Mucosa of rectum (tissue), 2 donors: ENCODE measurements at regions not wholly inside any gene's neighbourhood (a gene's known extent, or its start where the extent isn't known, plus 50 kb on each side); places are given as distances from the start of the nearest gene placed in this dataset.

Experiments used
- H3K27ac ChIP-seq, 2 donors: one replicate each; pipeline ENCODE4 v1.7.0; 2013; ENCODE audit warnings: inconsistent platforms in 2 of 2, low read depth in 2 of 2, low read length in 2 of 2
- H3K27me3 ChIP-seq, 2 donors: one replicate each; pipeline ENCODE4 v1.7.0; 2013; ENCODE audit warnings: low read length in 2 of 2; ENCODE audit not compliant: control insufficient read depth in 2 of 2, insufficient read depth in 2 of 2
- H3K36me3 ChIP-seq, 2 donors: one replicate each; pipeline ENCODE4 v1.7.0; 2013; ENCODE audit warnings: low read length in 2 of 2; ENCODE audit not compliant: control insufficient read depth in 2 of 2, insufficient read depth in 2 of 2
- H3K4me1 ChIP-seq, 2 donors: one replicate each; pipeline ENCODE4 v1.7.0; 2013; ENCODE audit warnings: low read length in 2 of 2, mild to moderate bottlenecking in 1 of 2; ENCODE audit not compliant: control insufficient read depth in 2 of 2, insufficient read depth in 2 of 2
- H3K4me3 ChIP-seq, 2 donors: one replicate each; pipeline ENCODE4 v1.7.0; 2013; ENCODE audit warnings: low read length in 2 of 2
- H3K9ac ChIP-seq, 2 donors: one replicate each; pipeline ENCODE4 v1.7.0; 2013; ENCODE audit warnings: low read length in 2 of 2, low read depth in 1 of 2, mild to moderate bottlenecking in 1 of 2
- H3K9me3 ChIP-seq, 2 donors: one replicate each; pipeline ENCODE4 v1.7.0; 2013; ENCODE audit warnings: low read length in 2 of 2; ENCODE audit not compliant: control insufficient read depth in 2 of 2
- donor health status: healthy.
- donor health status: Normal muscosa, but diverticular disease.

DNA sequence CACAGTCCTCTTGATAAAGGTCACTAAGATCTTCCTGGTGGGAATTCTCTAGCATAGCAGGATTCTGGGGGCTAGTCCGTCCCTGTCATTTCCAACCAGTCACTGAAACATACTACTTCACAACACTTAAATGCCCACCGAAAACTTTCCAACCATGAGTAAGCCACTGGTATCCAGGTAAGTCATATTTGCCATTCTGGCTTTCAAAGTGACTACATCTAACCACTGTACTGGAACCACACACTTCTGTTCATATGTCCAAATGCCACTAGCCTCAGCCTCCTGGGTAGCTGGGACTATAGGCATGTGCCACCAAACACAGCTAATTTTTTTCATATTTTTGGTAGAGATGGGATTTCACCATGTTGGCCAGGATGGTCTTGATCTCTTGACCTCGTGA is 64.3 kb upstream of the VANGL1 start:
- H3K9ac ChIP-seq: no peak overlapping the region
- no peak overlapping the region for H3K4me3 ChIP-seq
- no peak overlapping the region for H3K27ac ChIP-seq
- no peaks in the 10 kb centered on the region for H3K27me3 ChIP-seq
- H3K4me1 ChIP-seq: no peaks in the 10 kb centered on the region
- no peaks in the 10 kb centered on the region for H3K36me3 ChIP-seq
- H3K9me3 ChIP-seq: peaks cover 0 to 2% of the 10 kb centered on the region in 2 donors

DNA sequence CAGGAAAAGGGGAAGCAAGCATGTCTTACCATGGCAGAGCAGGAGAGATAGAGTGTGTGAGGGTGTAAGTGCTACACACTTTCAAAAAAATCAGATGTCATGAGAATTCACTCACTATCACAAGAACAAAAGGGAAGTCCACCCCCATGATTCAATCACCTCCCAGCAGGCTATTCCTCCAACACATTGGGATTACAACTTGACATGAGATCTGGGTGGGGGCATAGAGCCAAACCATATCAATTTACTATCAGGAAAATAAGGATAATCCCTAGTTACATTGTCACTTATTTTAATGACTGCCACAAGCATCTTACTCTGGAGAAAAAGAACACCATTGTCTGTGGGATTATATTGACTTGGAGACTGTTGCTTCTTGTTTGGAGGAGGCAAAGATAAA is 66.1 kb upstream of the VANGL1 start:
- no peak overlapping the region for H3K27ac ChIP-seq

GRCh38 chr1:115572710-115573109 is 69.1 kb upstream of the VANGL1 start:
- no peak overlapping the region for H3K9ac ChIP-seq
- no peaks in the 10 kb centered on the region for H3K36me3 ChIP-seq
- no peaks in the 10 kb centered on the region for H3K4me1 ChIP-seq
- no peak overlapping the region for H3K4me3 ChIP-seq
- no peak overlapping the region for H3K27ac ChIP-seq
- no peaks in the 10 kb centered on the region for H3K27me3 ChIP-seq
- H3K9me3 ChIP-seq: peaks cover 0 to 3% of the 10 kb centered on the region in 2 donors

More for the DNA sequence above, 66.1 kb upstream of the VANGL1 start:
- no peak overlapping the region for H3K9ac ChIP-seq
- no peaks in the 10 kb centered on the region for H3K27me3 ChIP-seq
- H3K36me3 ChIP-seq: no peaks in the 10 kb centered on the region
- peaks cover 0 to 3% of the 10 kb centered on the region in 2 donors for H3K9me3 ChIP-seq
- no peak overlapping the region for H3K4me3 ChIP-seq
- H3K4me1 ChIP-seq: no peaks in the 10 kb centered on the region

DNA sequence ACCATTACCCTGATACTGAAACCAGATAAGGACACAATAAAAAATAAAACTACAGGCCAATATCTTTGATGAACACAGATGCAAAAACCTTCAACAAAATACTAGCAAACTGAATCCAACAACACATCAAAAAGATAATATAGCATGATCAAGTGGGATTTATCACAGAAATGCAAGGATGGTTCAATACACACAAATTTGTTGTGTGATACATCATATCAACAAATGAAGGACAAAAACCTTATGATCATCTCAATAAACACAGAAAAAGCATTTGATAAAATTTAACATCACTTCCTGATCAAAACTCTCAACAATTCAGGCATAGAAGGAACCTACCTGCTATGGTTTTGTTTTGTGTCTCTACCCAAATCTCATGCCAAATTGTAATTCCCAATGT is 74.3 kb upstream of the VANGL1 start:
- no peaks in the 10 kb centered on the region for H3K27me3 ChIP-seq
- no peak overlapping the region for H3K4me3 ChIP-seq
- H3K9me3 ChIP-seq: peaks cover 0 to under 1% of the 10 kb centered on the region in 2 donors
- H3K27ac ChIP-seq: no peak overlapping the region
- H3K9ac ChIP-seq: no peak overlapping the region
- no peaks in the 10 kb centered on the region for H3K4me1 ChIP-seq
- H3K36me3 ChIP-seq: no peaks in the 10 kb centered on the region

- Histone ChIP-seq H3K4me1 (no peaks in the 10 kb centered on the region), H3K27me3 (no peaks in the 10 kb centered on the region), H3K36me3 (no peaks in the 10 kb centered on the region), H3K27ac (no peak overlapping the region), H3K9ac (no peak overlapping the region), H3K4me3 (no peak overlapping the region), H3K9me3 (no peaks in the 10 kb centered on the region)
Measured at GRCh38 chr1:115565791-115566190, 76.0 kb upstream of the VANGL1 start.

DNA sequence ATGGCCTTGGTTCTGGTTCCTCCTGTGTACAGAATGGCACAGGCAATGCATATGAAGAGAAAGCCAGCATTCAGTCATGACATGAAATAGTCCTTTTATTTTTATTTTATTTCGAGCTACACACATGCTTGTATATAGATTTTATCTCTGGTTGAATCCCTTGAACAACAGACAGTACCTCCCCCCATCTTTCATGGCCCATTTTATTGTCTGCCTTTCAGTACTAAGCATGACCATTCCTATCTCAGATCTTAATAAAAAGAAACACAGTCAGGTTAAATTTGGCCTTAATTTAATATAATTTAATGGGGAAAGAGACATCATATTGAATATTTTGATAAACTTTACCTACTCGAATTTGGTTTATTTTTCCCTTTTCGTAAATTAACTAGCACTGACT is 76.4 kb upstream of the VANGL1 start:
- Histone ChIP-seq H3K9ac (no peak overlapping the region), H3K27me3 (no peaks in the 10 kb centered on the region), H3K36me3 (no peaks in the 10 kb centered on the region), H3K27ac (no peak overlapping the region), H3K4me1 (no peaks in the 10 kb centered on the region), H3K4me3 (no peak overlapping the region), H3K9me3 (no peaks in the 10 kb centered on the region)

- Histone ChIP-seq H3K9me3 (no peaks in the 10 kb centered on the region), H3K9ac (no peak overlapping the region), H3K4me3 (no peak overlapping the region), H3K27ac (no peak overlapping the region), H3K27me3 (no peaks in the 10 kb centered on the region), H3K4me1 (no peaks in the 10 kb centered on the region), H3K36me3 (no peaks in the 10 kb centered on the region)
Measured at GRCh38 chr1:115564201-115564600, 77.6 kb upstream of the VANGL1 start.

- Histone ChIP-seq H3K9ac (no peak overlapping the region), H3K4me3 (no peak overlapping the region), H3K27me3 (no peaks in the 10 kb centered on the region), H3K36me3 (no peaks in the 10 kb centered on the region), H3K27ac (no peak overlapping the region), H3K4me1 (no peaks in the 10 kb centered on the region), H3K9me3 (no peaks in the 10 kb centered on the region)
Measured at GRCh38 chr1:115560027-115560426, 81.7 kb upstream of the VANGL1 start.

DNA sequence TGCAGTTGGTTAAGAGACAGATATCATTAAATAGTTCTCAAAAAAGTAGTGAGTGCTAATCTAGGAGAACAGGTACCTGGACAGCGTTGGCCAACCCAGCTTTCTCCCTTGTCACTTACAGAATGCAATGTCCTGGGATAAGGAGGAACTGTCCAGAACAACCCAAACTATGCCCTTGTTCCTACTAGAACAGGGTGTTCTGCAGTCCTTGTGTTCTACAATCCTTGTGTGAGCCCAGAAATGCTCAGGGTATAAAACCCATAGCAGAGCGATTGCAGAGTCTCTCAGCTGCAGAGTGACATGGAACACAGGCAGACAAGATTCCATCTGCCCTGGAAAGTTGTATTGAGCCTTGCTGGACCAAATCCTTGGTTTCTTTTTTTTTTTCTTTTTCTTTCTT is 83.5 kb upstream of the VANGL1 start:
- Histone ChIP-seq H3K4me1 (no peaks in the 10 kb centered on the region), H3K9me3 (no peaks in the 10 kb centered on the region), H3K27me3 (no peaks in the 10 kb centered on the region), H3K4me3 (no peak overlapping the region), H3K36me3 (no peaks in the 10 kb centered on the region), H3K9ac (no peak overlapping the region), H3K27ac (no peak overlapping the region)

- Histone ChIP-seq H3K4me3 (no peak overlapping the region), H3K36me3 (no peaks in the 10 kb centered on the region), H3K4me1 (no peaks in the 10 kb centered on the region), H3K9me3 (no peaks in the 10 kb centered on the region), H3K27ac (no peak overlapping the region), H3K27me3 (no peaks in the 10 kb centered on the region), H3K9ac (no peak overlapping the region)
Measured at GRCh38 chr1:115557715-115558114, 84.1 kb upstream of the VANGL1 start.

DNA sequence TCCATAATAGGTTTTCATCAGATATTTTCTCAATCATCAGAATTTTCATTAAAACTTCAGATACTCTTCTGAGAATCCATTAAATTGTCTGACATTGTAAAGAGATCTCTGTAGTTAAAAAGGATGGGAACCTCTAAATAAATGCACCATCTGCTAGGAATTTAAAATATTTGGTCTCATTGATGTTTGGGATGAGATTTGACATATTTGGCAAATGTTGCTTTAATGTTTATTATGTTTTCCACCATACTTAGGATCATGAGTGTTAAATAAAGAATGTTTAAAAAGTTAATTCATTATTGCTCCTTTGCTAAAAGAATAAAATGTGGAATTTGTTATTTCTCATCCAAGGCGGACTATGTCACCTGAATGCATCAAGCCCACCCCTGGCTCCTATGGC is 85.5 kb upstream of the VANGL1 start:
- Histone ChIP-seq H3K4me3 (no peak overlapping the region), H3K36me3 (no peaks in the 10 kb centered on the region), H3K9me3 (no peaks in the 10 kb centered on the region), H3K27ac (no peak overlapping the region), H3K9ac (no peak overlapping the region), H3K4me1 (no peaks in the 10 kb centered on the region), H3K27me3 (no peaks in the 10 kb centered on the region)
